PC-9 (cell line): ENCODE measurements at regions not wholly inside any gene's neighbourhood (a gene's known extent, or its start where the extent isn't known, plus 50 kb on each side); places are given as distances from the start of the nearest gene placed in this dataset.

Experiments used
- CTCF ChIP-seq: fragments of 200-600 bp; sonication (generic); conservative IDR thresholded peaks from 2 replicates; pipeline ENCODE4 v1.6.1; 2017; ENCODE audit warnings: mixed run types, antibody characterized with exemption, mild to moderate bottlenecking, moderate library complexity
- EZH2 ChIP-seq: fragments of 200-600 bp; sonication (generic); IDR thresholded peaks from 2 replicates; pipeline ENCODE4 v1.8.0; 2017; ENCODE audit warnings: antibody characterized with exemption, low read depth

GRCh38 chr11:31861011-31861410 is 49.9 kb upstream of the PAX6 start:
- no peak for TF ChIP-seq EZH2
- TF ChIP-seq CTCF, result no peak
